K562 (cell line): ENCODE measurements at regions not wholly inside any gene's neighbourhood (a gene's known extent, or its start where the extent isn't known, plus 50 kb on each side); places are given as distances from the start of the nearest gene placed in this dataset.

ENCODE experiments used
- ATAC-seq: fragments of 200-7000 bp; cut with Tn5 transposase; 3 replicates; pipeline ENCODE4 v1.9.1; 2020; ENCODE audit warnings: moderate library complexity
- BruUV-seq: library from RNA; stranded (reverse); fragments of 400-500 nt; replicated peaks from 2 replicates; lab custom pipeline; 2021; lab: Mats Ljungman, UMichigan
- CTCF ChIA-PET: fragments of 300-600 bp; formaldehyde crosslinking; extraction: SDS; loops from one replicate; lab custom pipeline; 2021; ENCODE audit warnings: low intra/inter-chr PET ratio; lab: Yijun Ruan, JAX
- POLR2A ChIA-PET: fragments of 300-600, 350-650 bp; sonication (Branson Sonifier 250); formaldehyde crosslinking; extraction: SDS; loops from one replicate; lab custom pipeline; 2021; ENCODE audit warnings: antibody characterized with exemption, inconsistent platforms; lab: Yijun Ruan, JAX
- DNase-seq, 4 experiments: peaks; one replicate each; pipeline versions ENCODE4 v3.0.0 to v3.0.0-alpha.2; 2011 to 2018; ENCODE audit warnings: low spot score in 3 of 4, mixed read lengths in 3 of 4; ENCODE audit errors: extremely low read depth in 1 of 4
- FAIRE-seq: peaks from 2 replicates; lab custom pipeline; 2011; peaks lifted over from hg19 to GRCh38; lab: Jason Lieb, UNC
- H2AFZ ChIP-seq: 2 replicates; pipeline ENCODE4 v1.6.0; 2011; ENCODE audit warnings: low read depth, low read length, control low read depth, inconsistent platforms
- H3K27ac ChIP-seq: fragments of 200-600 bp; 3 replicates; pipeline ENCODE4 v1.8.0; 2011; ENCODE audit warnings: low read depth, mild to moderate bottlenecking, control low read depth, inconsistent platforms, low read length, moderate library complexity, mixed read lengths; ENCODE audit errors: extremely low read depth
- H3K27me3 ChIP-seq, 2 experiments: fragments of 300-600 bp in 1 of 2; 2 replicates in 1 of 2; 3 replicates in 1 of 2; pipeline versions ENCODE4 v1.6.0 to v1.8.0; 2011; ENCODE audit warnings: inconsistent platforms in 2 of 2, low read length in 2 of 2, mild to moderate bottlenecking in 1 of 2, mixed read lengths in 1 of 2, moderate library complexity in 1 of 2; ENCODE audit not compliant: control insufficient read depth in 2 of 2, insufficient read depth in 2 of 2
- H3K36me3 ChIP-seq: fragments of 300-600 bp; 3 replicates; pipeline ENCODE4 v1.8.0; 2011; ENCODE audit warnings: mild to moderate bottlenecking, low read length, inconsistent platforms; ENCODE audit not compliant: control insufficient read depth, insufficient read depth
- H3K4me1 ChIP-seq, 2 experiments: fragments of 200-600 bp in 1 of 2; replicated peaks in 1 of 2; 2 replicates in 1 of 2; 3 replicates in 1 of 2; pipeline versions ENCODE4 v1.5.1 to v1.8.0; 2011; ENCODE audit warnings: inconsistent platforms in 2 of 2, low read length in 2 of 2, mild to moderate bottlenecking in 1 of 2, mixed read lengths in 1 of 2, moderate library complexity in 1 of 2; ENCODE audit not compliant: control insufficient read depth in 2 of 2, insufficient read depth in 2 of 2
- H3K4me2 ChIP-seq: 2 replicates; pipeline ENCODE4 v1.6.1; 2011; ENCODE audit warnings: low read length, control low read depth, inconsistent platforms, mixed read lengths; ENCODE audit not compliant: insufficient read depth
- H3K4me3 ChIP-seq: fragments of 200-600 bp; sonication (generic), shearing (Covaris generic); 2 replicates; pipeline ENCODE4 v1.5.1; 2016; ENCODE audit warnings: control low read depth, inconsistent platforms
- H3K79me2 ChIP-seq: fragments of 200-600 bp; 3 replicates; pipeline ENCODE4 v1.8.0; 2011; ENCODE audit warnings: low read length, inconsistent platforms; ENCODE audit not compliant: control insufficient read depth, insufficient read depth
- H3K9ac ChIP-seq, 2 experiments: 2 replicates each; pipeline versions ENCODE4 v1.6.0 to v1.6.1; 2011; ENCODE audit warnings: low read depth in 2 of 2, low read length in 2 of 2, control low read depth in 1 of 2, inconsistent platforms in 1 of 2, mild to moderate bottlenecking in 1 of 2, mixed read lengths in 1 of 2; ENCODE audit not compliant: insufficient read depth in 1 of 2
- H3K9me1 ChIP-seq: one replicate; pipeline ENCODE4 v1.6.0; 2011; ENCODE audit warnings: inconsistent platforms, mild to moderate bottlenecking, low read length, moderate library complexity; ENCODE audit not compliant: control insufficient read depth, insufficient read depth
- H3K9me3 ChIP-seq: replicated peaks from 2 replicates; pipeline ENCODE4 v1.5.1; 2011; ENCODE audit warnings: low read depth, low read length, inconsistent platforms; ENCODE audit not compliant: control insufficient read depth, insufficient read depth
- H4K20me1 ChIP-seq: replicated peaks from 2 replicates; pipeline ENCODE4 v1.6.1; 2011; ENCODE audit warnings: low read length, inconsistent platforms, mixed read lengths; ENCODE audit not compliant: control insufficient read depth, insufficient read depth
- EZH2 ChIP-seq: IDR thresholded peaks from 2 replicates; pipeline ENCODE4 v1.6.1; 2012; ENCODE audit warnings: low read depth, mild to moderate bottlenecking, inconsistent platforms, low read length, borderline replicate concordance
- HMG20A ChIP-seq: fragments of 450-650 bp; formaldehyde crosslinking; conservative IDR thresholded peaks from 2 replicates; pipeline ENCODE4 v1.4.0; 2020; ENCODE audit warnings: mild to moderate bottlenecking, mixed read lengths
- NFYB ChIP-seq: IDR thresholded peaks from 2 replicates; pipeline ENCODE4 v1.6.1; 2011; ENCODE audit warnings: mild to moderate bottlenecking, moderate library complexity; ENCODE audit not compliant: insufficient read length; ENCODE audit errors: extremely low read depth
- POLR2AphosphoS2 ChIP-seq: IDR thresholded peaks from 2 replicates; pipeline ENCODE4 v1.6.1; 2012; ENCODE audit warnings: low read length, improper control_type of control experiment
- POLR2G ChIP-seq: fragments of 200-400 bp; formaldehyde crosslinking; IDR thresholded peaks from 2 replicates; pipeline ENCODE4 v1.6.1; 2017; ENCODE audit warnings: low read depth, mild to moderate bottlenecking, antibody characterized with exemption, low read length, moderate library complexity
- STAG1 ChIP-seq: sonication (generic); formaldehyde crosslinking; IDR thresholded peaks from 2 replicates; pipeline ENCODE4 v1.5.0; 2020; ENCODE audit warnings: missing genetic modification reagents, borderline replicate concordance
- ZNF232 ChIP-seq: sonication (generic); formaldehyde crosslinking; IDR thresholded peaks from 2 replicates; pipeline ENCODE4 v1.8.0; 2022; ENCODE audit warnings: mild to moderate bottlenecking, missing genetic modification reagents
- WGBS: fragments of 100-300 bp; shearing (Covaris generic); methylation state at CpG from one replicate; pipeline ENCODE4 v1.1.6; 2016; ENCODE audit warnings: low coverage, mixed read lengths; ENCODE audit not compliant: insufficient coverage; ENCODE audit errors: missing lambda C conversion rate; 5-methylcytosine and 5-hydroxymethylcytosine counted together
- in situ Hi-C: fragments of 300-500 bp; cut with MboI; formaldehyde crosslinking; loops from 4 replicates; pipeline ENCODE4 v1.15.0; 2018; ENCODE audit warnings: inconsistent platforms, mixed read lengths
- intact Hi-C: fragments of 100-400 bp; cut with micrococcal nuclease; formaldehyde crosslinking; loops from 2 replicates; pipeline ENCODE4 v1.14.2; 2022
- TF ChIP-seq, protein P1 (sequence below): fragments of 250-450 bp; sonication (Bioruptor Pico); IDR thresholded peaks from 2 replicates; pipeline ENCODE4 v1.8.0; 2022; ENCODE audit warnings: moderate library complexity, mild to moderate bottlenecking, inconsistent platforms
- TF ChIP-seq, protein P2 (sequence below), 2 experiments: fragments of 450-650 bp; conservative IDR thresholded peaks; 2 replicates each; pipeline ENCODE4 v1.6.1; 2017; ENCODE audit warnings: mild to moderate bottlenecking in 2 of 2, moderate library complexity in 2 of 2

DNA sequence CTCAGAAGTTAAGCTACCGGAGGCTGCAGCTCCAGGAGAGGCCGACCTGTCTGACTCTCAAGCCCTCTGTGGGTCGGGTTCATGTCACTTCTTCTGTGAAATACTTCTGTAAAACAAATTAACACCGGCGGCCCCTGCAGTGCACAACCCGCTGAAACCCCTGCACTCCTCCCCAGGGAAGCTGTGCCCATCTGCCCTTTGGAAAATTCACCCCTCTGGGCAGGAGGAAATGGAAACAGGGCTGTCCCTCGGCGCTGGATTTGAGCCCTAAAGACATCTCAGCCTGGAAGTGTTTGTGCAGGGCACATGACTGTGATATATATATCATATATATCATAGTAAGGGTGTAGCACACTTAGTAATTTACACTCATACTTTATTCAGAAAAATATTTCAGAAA is 415.3 kb downstream of the IRS2 start:
- no peaks in the 10 kb centered on the region for H4K20me1 ChIP-seq
- no peak overlapping the region for H2AFZ ChIP-seq
- no peak for ATAC-seq
- H3K4me1 ChIP-seq: no peaks in the 10 kb centered on the region
- 0% methylated on average over 6 of the region's 8 CpGs for WGBS
- no peak for DNase-seq
- no peak overlapping the region for H3K4me2 ChIP-seq
- no peaks in the 10 kb centered on the region for H3K36me3 ChIP-seq
- POLR2A ChIA-PET: no interaction called here
- no peak for TF ChIP-seq EZH2
- no peak for TF ChIP-seq NFYB
- TF ChIP-seq, protein P1, sequence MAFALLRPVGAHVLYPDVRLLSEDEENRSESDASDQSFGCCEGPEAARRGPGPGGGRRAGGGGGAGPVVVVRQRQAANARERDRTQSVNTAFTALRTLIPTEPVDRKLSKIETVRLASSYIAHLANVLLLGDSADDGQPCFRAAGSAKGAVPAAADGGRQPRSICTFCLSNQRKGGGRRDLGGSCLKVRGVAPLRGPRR (CRISPR knock-in tag): no peak
- TF ChIP-seq STAG1 (CRISPR knock-in tag): no peak
- no peak for TF ChIP-seq ZNF232
- TF ChIP-seq, protein P2, sequence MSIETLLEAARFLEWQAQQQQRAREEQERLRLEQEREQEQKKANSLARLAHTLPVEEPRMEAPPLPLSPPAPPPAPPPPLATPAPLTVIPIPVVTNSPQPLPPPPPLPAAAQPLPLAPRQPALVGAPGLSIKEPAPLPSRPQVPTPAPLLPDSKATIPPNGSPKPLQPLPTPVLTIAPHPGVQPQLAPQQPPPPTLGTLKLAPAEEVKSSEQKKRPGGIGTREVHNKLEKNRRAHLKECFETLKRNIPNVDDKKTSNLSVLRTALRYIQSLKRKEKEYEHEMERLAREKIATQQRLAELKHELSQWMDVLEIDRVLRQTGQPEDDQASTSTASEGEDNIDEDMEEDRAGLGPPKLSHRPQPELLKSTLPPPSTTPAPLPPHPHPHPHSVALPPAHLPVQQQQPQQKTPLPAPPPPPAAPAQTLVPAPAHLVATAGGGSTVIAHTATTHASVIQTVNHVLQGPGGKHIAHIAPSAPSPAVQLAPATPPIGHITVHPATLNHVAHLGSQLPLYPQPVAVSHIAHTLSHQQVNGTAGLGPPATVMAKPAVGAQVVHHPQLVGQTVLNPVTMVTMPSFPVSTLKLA (conservative IDR thresholded peaks at IDR 0.05): no peak
- no peak for TF ChIP-seq POLR2G
- TF ChIP-seq POLR2AphosphoS2: no peak
- no peak for TF ChIP-seq HMG20A (CRISPR knock-in tag)
- TF ChIP-seq, all 486 proteins: peak for 0
- CTCF ChIA-PET: no interaction called here
- H3K9me3 ChIP-seq: no peaks in the 10 kb centered on the region
- peaks cover 0 to 17% of the 10 kb centered on the region in 2 experiments; a peak in 2 of 5 replicates for H3K27me3 ChIP-seq
- no peaks in the 10 kb centered on the region for H3K9me1 ChIP-seq
- FAIRE-seq: no peak
- intact Hi-C loops (no loop called here), in situ Hi-C loops (no loop called here)
- H3K79me2 ChIP-seq: no peaks in the 10 kb centered on the region
- H3K9ac ChIP-seq: no peak overlapping the region
- no peak overlapping the region for H3K4me3 ChIP-seq
- no TSS peak for BruUV-seq
- no peak overlapping the region for H3K27ac ChIP-seq
